ENCODE measurements at regions not wholly inside any gene's neighbourhood (a gene's known extent, or its start where the extent isn't known, plus 50 kb on each side); places are given as distances from the start of the nearest gene placed in this dataset.

DNA sequence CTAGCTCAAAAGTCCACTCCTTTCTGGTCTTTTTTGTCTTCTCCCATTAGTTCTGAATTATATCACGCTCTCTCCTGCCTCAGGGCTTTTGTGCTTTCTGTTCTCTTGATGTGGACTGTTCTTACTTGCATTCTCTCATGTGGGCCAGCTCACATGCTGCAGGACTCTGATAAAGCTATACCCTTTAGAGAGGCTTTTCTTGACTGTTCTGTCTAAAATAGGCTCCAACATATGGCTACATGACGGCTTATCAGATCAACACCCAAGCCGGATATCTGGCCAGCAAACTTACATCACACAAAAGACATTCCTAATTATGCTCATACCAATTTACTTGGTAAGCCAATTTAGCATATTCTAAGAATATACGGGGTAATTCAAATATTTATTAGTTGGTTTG is 1494.5 kb downstream of the TECRL start:
- TF ChIP-seq, protein P1, sequence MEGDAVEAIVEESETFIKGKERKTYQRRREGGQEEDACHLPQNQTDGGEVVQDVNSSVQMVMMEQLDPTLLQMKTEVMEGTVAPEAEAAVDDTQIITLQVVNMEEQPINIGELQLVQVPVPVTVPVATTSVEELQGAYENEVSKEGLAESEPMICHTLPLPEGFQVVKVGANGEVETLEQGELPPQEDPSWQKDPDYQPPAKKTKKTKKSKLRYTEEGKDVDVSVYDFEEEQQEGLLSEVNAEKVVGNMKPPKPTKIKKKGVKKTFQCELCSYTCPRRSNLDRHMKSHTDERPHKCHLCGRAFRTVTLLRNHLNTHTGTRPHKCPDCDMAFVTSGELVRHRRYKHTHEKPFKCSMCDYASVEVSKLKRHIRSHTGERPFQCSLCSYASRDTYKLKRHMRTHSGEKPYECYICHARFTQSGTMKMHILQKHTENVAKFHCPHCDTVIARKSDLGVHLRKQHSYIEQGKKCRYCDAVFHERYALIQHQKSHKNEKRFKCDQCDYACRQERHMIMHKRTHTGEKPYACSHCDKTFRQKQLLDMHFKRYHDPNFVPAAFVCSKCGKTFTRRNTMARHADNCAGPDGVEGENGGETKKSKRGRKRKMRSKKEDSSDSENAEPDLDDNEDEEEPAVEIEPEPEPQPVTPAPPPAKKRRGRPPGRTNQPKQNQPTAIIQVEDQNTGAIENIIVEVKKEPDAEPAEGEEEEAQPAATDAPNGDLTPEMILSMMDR (IDR thresholded peaks at IDR 0.05): no peak
- TF ChIP-seq FOXM1 (IDR thresholded peaks at IDR 0.05; ENCODE audit: low read depth) (no peak), EP300 (IDR thresholded peaks at IDR 0.05; ENCODE audit: borderline replicate concordance in 1 of 2, low read depth in 1 of 2, low read length in 1 of 2) (peak in 1 of 2 experiments; percentile 67; a peak in 2 of 4 replicates), JUND (IDR thresholded peaks at IDR 0.05) (no peak)
